GM10266 (cell line): ENCODE measurements at regions not wholly inside any gene's neighbourhood (a gene's known extent, or its start where the extent isn't known, plus 50 kb on each side); places are given as distances from the start of the nearest gene placed in this dataset.

Experiments
- DNase-seq: peaks from one replicate; pipeline ENCODE4 v3.0.0; 2012; ENCODE audit errors: extremely low spot score
- TF ChIP-seq, protein P1 (sequence below): IDR thresholded peaks from 2 replicates; pipeline ENCODE4 v1.5.1; 2012; ENCODE audit warnings: mild to moderate bottlenecking, low read depth; ENCODE audit not compliant: control insufficient read depth, insufficient read depth; ENCODE audit errors: missing control alignments

DNA sequence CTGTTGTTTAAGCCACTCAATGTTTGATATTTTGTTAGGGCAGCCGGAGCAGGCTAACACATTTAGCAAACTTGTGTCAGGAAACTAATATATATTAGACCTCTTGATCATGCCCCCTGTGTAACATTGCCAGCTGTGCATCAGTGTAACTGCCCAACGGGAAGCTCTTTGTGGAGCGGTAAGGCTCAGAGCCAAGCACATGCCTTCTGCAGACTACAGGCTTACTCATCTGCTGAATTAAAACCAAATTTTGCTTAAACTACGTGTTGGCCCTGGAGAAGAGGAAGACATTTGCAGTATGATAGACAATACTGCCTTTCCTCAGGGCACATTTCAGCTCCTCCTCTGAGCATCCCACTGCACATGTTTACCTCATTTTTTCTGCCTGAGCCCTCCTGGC, 50.5 kb upstream of the KCNMB2 start:
- DNase-seq, result no peak
- TF ChIP-seq, protein P1, sequence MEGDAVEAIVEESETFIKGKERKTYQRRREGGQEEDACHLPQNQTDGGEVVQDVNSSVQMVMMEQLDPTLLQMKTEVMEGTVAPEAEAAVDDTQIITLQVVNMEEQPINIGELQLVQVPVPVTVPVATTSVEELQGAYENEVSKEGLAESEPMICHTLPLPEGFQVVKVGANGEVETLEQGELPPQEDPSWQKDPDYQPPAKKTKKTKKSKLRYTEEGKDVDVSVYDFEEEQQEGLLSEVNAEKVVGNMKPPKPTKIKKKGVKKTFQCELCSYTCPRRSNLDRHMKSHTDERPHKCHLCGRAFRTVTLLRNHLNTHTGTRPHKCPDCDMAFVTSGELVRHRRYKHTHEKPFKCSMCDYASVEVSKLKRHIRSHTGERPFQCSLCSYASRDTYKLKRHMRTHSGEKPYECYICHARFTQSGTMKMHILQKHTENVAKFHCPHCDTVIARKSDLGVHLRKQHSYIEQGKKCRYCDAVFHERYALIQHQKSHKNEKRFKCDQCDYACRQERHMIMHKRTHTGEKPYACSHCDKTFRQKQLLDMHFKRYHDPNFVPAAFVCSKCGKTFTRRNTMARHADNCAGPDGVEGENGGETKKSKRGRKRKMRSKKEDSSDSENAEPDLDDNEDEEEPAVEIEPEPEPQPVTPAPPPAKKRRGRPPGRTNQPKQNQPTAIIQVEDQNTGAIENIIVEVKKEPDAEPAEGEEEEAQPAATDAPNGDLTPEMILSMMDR, result no peak
